ENCODE measurements at regions not wholly inside any gene's neighbourhood (a gene's known extent, or its start where the extent isn't known, plus 50 kb on each side); places are given as distances from the start of the nearest gene placed in this dataset.
A peak's percentile ranks its signal among the peaks of the same experiment; 100 is the strongest.

DNA sequence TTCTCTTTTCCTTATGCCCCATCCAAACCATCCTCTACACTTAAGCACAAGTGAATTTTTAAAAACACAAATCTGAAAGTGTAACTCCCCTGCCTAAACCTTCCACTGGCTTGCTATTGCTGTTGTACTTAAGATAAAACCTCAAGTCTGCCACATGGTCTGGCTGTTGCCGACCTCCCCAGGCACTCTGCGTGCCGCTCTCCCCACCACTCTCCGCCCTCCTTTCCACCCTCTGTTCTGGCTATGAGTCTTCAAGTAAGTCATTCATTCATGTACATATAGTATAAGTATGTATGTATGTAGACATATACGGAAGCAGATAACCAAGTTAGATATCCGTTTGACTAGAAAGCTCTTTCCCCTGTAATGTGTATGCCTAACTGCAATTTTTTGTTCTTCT, 94.7 kb upstream of the ANKRD55 start:
- H3K4me3 ChIP-seq (ENCODE audit: low read depth, low read length) = no peak overlapping the region
- TF ChIP-seq MYC (IDR thresholded peaks at IDR 0.05; ENCODE audit: low read depth, low read length) (no peak), POLR2A (IDR thresholded peaks at IDR 0.05; ENCODE audit: extremely low read depth, insufficient read length) (no peak)
- TF ChIP-seq, protein P1, sequence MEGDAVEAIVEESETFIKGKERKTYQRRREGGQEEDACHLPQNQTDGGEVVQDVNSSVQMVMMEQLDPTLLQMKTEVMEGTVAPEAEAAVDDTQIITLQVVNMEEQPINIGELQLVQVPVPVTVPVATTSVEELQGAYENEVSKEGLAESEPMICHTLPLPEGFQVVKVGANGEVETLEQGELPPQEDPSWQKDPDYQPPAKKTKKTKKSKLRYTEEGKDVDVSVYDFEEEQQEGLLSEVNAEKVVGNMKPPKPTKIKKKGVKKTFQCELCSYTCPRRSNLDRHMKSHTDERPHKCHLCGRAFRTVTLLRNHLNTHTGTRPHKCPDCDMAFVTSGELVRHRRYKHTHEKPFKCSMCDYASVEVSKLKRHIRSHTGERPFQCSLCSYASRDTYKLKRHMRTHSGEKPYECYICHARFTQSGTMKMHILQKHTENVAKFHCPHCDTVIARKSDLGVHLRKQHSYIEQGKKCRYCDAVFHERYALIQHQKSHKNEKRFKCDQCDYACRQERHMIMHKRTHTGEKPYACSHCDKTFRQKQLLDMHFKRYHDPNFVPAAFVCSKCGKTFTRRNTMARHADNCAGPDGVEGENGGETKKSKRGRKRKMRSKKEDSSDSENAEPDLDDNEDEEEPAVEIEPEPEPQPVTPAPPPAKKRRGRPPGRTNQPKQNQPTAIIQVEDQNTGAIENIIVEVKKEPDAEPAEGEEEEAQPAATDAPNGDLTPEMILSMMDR (IDR thresholded peaks at IDR 0.05; ENCODE audit: low read depth, low read length) = no peak
- TF ChIP-seq, protein P2, sequence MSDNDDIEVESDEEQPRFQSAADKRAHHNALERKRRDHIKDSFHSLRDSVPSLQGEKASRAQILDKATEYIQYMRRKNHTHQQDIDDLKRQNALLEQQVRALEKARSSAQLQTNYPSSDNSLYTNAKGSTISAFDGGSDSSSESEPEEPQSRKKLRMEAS (IDR thresholded peaks at IDR 0.05; ENCODE audit: low read depth, low read length) = no peak
- DNase-seq (ENCODE audit: low read depth) = no peak

DNA sequence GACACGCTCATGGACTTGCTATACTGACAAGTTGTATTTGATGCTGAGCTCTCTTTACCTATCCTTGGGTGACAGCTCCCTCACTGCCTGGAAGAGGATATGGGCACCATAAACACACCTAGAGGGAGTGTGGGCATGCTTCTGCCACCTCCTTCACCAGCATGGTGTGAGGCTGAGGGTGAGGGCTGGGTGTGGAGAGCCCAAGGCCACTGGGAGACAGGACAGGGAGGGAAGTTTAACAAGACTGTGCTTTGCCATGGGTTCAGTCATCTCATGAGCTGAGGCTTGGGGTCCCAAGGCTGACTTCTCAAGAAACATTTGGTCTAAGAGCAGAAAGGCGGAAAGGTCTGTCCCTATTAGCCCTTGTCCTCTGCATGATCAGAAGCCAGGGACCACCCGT, 93.6 kb upstream of the ANKRD55 start:
- no peak for TF ChIP-seq POLR2A (IDR thresholded peaks at IDR 0.05; ENCODE audit: extremely low read depth, insufficient read length)
- TF ChIP-seq, protein P2 (IDR thresholded peaks at IDR 0.05; ENCODE audit: low read depth, low read length) = no peak
- TF ChIP-seq, protein P1 (IDR thresholded peaks at IDR 0.05; ENCODE audit: low read depth, low read length) = no peak
- no peak overlapping the region for H3K4me3 ChIP-seq (ENCODE audit: low read depth, low read length)
- DNase-seq (ENCODE audit: low read depth) = no peak

DNA sequence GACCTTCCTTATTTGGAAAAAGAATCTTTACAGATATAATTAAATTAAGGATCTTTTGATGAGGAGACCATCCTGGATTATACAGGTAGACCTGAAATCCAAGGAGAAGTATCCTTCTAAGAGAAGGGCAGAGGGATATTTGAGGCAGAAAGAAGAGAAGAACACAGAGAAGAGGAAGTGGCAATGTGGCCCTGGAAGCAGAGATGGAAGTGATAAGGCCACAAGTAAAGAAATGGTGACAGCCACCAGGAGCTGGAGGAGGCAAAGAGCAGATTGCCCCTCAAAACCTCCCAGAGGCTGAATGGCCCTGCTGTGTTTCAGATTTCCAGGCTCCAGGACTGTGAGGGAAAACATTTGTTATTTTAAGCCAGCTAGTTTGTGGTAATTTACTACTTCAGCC, 93.0 kb upstream of the ANKRD55 start:
- no peak for TF ChIP-seq MYC (IDR thresholded peaks at IDR 0.05; ENCODE audit: low read depth, low read length)
- TF ChIP-seq, protein P1 (IDR thresholded peaks at IDR 0.05; ENCODE audit: low read depth, low read length) = no peak
- TF ChIP-seq POLR2A (IDR thresholded peaks at IDR 0.05; ENCODE audit: extremely low read depth, insufficient read length) = no peak
- TF ChIP-seq, protein P2 (IDR thresholded peaks at IDR 0.05; ENCODE audit: low read depth, low read length) = no peak
- peak; percentile 52 for DNase-seq (ENCODE audit: low read depth)

DNA sequence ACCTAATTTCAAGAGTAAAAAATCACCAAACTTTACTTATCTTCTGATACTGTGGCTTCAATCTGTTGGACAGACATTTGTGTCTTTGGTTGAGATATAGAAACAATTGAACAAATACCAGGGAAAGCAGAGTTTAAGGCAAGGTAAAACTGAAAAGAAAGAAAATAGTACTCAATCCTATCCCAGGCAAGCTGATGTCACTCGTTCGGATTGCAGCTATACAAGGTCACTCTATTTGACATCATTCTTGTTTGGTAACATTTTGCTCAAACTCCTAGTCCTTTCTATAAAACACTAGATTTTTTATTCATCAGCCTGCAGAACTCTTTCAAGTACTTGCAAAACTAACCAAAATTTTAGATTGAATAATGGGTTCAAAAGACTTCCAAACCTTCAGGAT, 91.9 kb upstream of the ANKRD55 start:
- TF ChIP-seq POLR2A (IDR thresholded peaks at IDR 0.05; ENCODE audit: extremely low read depth, insufficient read length) (no peak), MYC (IDR thresholded peaks at IDR 0.05; ENCODE audit: low read depth, low read length) (no peak)
- TF ChIP-seq, protein P2 (IDR thresholded peaks at IDR 0.05; ENCODE audit: low read depth, low read length) = no peak
- TF ChIP-seq, protein P1 (IDR thresholded peaks at IDR 0.05; ENCODE audit: low read depth, low read length) = no peak
- no peak overlapping the region for H3K4me3 ChIP-seq (ENCODE audit: low read depth, low read length)
- DNase-seq (ENCODE audit: low read depth) = no peak

More for the DNA sequence above, 93.0 kb upstream of the ANKRD55 start:
- no peak overlapping the region for H3K4me3 ChIP-seq (ENCODE audit: low read depth, low read length)

DNA sequence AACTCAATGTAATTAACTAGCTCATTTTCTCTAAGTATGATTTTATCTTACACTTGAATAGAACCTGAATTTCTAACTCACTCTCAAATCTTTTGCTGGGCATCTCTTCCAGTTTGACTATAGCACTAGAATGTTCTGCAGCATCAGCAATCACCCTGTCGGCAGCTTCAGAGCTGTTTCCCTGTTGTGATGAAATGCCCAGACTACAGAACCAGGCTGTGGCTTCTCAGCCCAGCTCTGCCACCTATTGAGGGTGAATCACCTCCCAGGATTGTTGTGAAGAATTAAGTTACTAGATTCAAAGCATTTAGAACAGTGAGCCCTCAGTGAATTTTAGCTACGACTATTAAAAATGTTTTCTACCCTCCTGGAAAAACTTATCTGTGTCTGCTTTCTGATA, 90.4 kb upstream of the ANKRD55 start:
- DNase-seq (ENCODE audit: low read depth) = peak; percentile 37
- TF ChIP-seq MYC (IDR thresholded peaks at IDR 0.05; ENCODE audit: low read depth, low read length) (no peak), POLR2A (IDR thresholded peaks at IDR 0.05; ENCODE audit: extremely low read depth, insufficient read length) (no peak)
- TF ChIP-seq, protein P1 (IDR thresholded peaks at IDR 0.05; ENCODE audit: low read depth, low read length) = no peak
- TF ChIP-seq, protein P2 (IDR thresholded peaks at IDR 0.05; ENCODE audit: low read depth, low read length) = no peak
- no peak overlapping the region for H3K4me3 ChIP-seq (ENCODE audit: low read depth, low read length)

DNA sequence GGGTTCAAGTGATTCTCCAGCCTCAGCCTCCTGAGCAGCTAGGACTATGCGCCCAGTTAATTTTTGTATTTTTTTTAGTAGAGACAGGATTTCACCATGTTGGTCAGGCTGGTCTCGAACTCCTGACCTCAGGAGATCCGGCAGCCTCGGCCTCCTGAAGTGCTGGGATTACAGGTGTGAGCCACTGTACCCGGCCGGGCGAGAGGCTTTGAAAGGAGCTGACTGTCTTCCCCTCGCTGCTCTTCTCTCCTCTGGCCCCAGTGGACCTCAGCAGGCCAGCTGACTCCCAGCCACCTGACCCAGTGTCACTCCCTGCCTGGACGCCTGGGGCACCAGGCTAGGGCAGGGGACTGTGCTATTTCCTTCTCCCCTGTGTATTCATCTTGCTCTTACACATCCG, 89.5 kb upstream of the ANKRD55 start:
- DNase-seq (ENCODE audit: low read depth) = no peak
- TF ChIP-seq, protein P2 (IDR thresholded peaks at IDR 0.05; ENCODE audit: low read depth, low read length) = no peak
- no peak for TF ChIP-seq MYC (IDR thresholded peaks at IDR 0.05; ENCODE audit: low read depth, low read length)
- TF ChIP-seq POLR2A (IDR thresholded peaks at IDR 0.05; ENCODE audit: extremely low read depth, insufficient read length) = no peak
- TF ChIP-seq, protein P1 (IDR thresholded peaks at IDR 0.05; ENCODE audit: low read depth, low read length) = no peak
- no peak overlapping the region for H3K4me3 ChIP-seq (ENCODE audit: low read depth, low read length)
